HL-60 (cell line): ENCODE measurements at regions not wholly inside any gene's neighbourhood (a gene's known extent, or its start where the extent isn't known, plus 50 kb on each side); places are given as distances from the start of the nearest gene placed in this dataset.
"Not testable (repeated sequence)": the region's sequence is repeated elsewhere in the genome, so short reads cannot be mapped to it uniquely, and the experiment has no call there.

Source experiments
- GABPA ChIP-seq: IDR thresholded peaks from 2 replicates; pipeline ENCODE4 v1.6.1; 2012; ENCODE audit warnings: low read depth
- POLR2AphosphoS5 ChIP-seq: IDR thresholded peaks from 2 replicates; pipeline ENCODE4 v1.6.1; 2012; ENCODE audit warnings: low read depth
- TF ChIP-seq, protein P1 (sequence below): IDR thresholded peaks from one replicate; pipeline ENCODE4 v1.5.1; 2011; ENCODE audit warnings: low read length, control low read depth, inconsistent platforms; ENCODE audit not compliant: insufficient read depth
- TF ChIP-seq, protein P2 (sequence below): IDR thresholded peaks from 2 replicates; pipeline ENCODE4 v1.6.1; 2012; ENCODE audit warnings: low read depth; ENCODE audit not compliant: insufficient replicate concordance

DNA sequence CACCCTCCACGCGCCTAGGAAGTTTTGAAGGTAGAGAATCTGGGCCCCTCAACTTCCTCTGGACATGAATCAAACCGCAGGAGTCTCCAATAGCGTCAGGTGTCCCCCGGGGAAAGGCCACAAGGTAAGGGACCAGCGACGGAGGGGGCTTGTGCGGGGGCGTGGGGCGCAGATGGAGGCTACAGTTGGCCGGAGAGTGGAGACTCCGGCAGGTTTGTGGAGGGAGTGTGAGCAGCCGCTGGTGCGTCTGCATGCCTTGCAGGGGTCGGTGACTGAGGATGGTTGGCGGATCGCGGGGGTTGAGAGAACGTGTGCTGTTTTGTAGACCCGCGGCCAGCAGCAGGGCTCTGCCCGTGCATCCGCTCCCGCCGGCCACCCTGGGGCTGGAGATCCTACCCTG, 303.3 kb upstream of the DPP6 start:
- TF ChIP-seq, protein P1, sequence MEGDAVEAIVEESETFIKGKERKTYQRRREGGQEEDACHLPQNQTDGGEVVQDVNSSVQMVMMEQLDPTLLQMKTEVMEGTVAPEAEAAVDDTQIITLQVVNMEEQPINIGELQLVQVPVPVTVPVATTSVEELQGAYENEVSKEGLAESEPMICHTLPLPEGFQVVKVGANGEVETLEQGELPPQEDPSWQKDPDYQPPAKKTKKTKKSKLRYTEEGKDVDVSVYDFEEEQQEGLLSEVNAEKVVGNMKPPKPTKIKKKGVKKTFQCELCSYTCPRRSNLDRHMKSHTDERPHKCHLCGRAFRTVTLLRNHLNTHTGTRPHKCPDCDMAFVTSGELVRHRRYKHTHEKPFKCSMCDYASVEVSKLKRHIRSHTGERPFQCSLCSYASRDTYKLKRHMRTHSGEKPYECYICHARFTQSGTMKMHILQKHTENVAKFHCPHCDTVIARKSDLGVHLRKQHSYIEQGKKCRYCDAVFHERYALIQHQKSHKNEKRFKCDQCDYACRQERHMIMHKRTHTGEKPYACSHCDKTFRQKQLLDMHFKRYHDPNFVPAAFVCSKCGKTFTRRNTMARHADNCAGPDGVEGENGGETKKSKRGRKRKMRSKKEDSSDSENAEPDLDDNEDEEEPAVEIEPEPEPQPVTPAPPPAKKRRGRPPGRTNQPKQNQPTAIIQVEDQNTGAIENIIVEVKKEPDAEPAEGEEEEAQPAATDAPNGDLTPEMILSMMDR, result not testable (repeated sequence)
- TF ChIP-seq POLR2AphosphoS5, GABPA: not testable (repeated sequence)
- TF ChIP-seq, protein P2, sequence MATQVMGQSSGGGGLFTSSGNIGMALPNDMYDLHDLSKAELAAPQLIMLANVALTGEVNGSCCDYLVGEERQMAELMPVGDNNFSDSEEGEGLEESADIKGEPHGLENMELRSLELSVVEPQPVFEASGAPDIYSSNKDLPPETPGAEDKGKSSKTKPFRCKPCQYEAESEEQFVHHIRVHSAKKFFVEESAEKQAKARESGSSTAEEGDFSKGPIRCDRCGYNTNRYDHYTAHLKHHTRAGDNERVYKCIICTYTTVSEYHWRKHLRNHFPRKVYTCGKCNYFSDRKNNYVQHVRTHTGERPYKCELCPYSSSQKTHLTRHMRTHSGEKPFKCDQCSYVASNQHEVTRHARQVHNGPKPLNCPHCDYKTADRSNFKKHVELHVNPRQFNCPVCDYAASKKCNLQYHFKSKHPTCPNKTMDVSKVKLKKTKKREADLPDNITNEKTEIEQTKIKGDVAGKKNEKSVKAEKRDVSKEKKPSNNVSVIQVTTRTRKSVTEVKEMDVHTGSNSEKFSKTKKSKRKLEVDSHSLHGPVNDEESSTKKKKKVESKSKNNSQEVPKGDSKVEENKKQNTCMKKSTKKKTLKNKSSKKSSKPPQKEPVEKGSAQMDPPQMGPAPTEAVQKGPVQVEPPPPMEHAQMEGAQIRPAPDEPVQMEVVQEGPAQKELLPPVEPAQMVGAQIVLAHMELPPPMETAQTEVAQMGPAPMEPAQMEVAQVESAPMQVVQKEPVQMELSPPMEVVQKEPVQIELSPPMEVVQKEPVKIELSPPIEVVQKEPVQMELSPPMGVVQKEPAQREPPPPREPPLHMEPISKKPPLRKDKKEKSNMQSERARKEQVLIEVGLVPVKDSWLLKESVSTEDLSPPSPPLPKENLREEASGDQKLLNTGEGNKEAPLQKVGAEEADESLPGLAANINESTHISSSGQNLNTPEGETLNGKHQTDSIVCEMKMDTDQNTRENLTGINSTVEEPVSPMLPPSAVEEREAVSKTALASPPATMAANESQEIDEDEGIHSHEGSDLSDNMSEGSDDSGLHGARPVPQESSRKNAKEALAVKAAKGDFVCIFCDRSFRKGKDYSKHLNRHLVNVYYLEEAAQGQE, result not testable (repeated sequence)
